ENCODE measurements at regions not wholly inside any gene's neighbourhood (a gene's known extent, or its start where the extent isn't known, plus 50 kb on each side); places are given as distances from the start of the nearest gene placed in this dataset.
A peak's percentile ranks its signal among the peaks of the same experiment; 100 is the strongest.

- H3K4me3 ChIP-seq (ENCODE audit: low read length) = no peak overlapping the region
- H3K36me3 ChIP-seq (ENCODE audit: control insufficient read depth, insufficient read depth, low read length) = no peaks in the 10 kb centered on the region
- no peaks in the 10 kb centered on the region for H3K9me3 ChIP-seq (replicated peaks; ENCODE audit: control insufficient read depth, low read depth, low read length)
- no peak overlapping the region for H3K27ac ChIP-seq (ENCODE audit: low read length)
- WGBS (ENCODE audit: insufficient coverage) = no CpG with 5 or more reads among the region's 2 CpGs
- H3K27me3 ChIP-seq (ENCODE audit: control insufficient read depth, insufficient read depth, low read length) = no peaks in the 10 kb centered on the region
- no peaks in the 10 kb centered on the region for H3K4me1 ChIP-seq (ENCODE audit: control insufficient read depth, insufficient read depth, low read length)
- DNase-seq = no peak
Measured at GRCh38 chr18:67586101-67586500, 69.6 kb upstream of the DSEL start.

GRCh38 chr18:67583621-67584020 lies 67.1 kb upstream of the DSEL start:
- no peaks in the 10 kb centered on the region for H3K4me1 ChIP-seq (ENCODE audit: control insufficient read depth, insufficient read depth, low read length)
- no peaks in the 10 kb centered on the region for H3K9me3 ChIP-seq (replicated peaks; ENCODE audit: control insufficient read depth, low read depth, low read length)
- WGBS (ENCODE audit: insufficient coverage) = no CpG with 5 or more reads among the region's 1 CpG
- no peak overlapping the region for H3K4me3 ChIP-seq (ENCODE audit: low read length)
- H3K27me3 ChIP-seq (ENCODE audit: control insufficient read depth, insufficient read depth, low read length) = no peaks in the 10 kb centered on the region
- no peaks in the 10 kb centered on the region for H3K36me3 ChIP-seq (ENCODE audit: control insufficient read depth, insufficient read depth, low read length)
- peak; percentile 24 for DNase-seq
- H3K27ac ChIP-seq (ENCODE audit: low read length) = no peak overlapping the region

GRCh38 chr18:67582488-67582887 lies 66.0 kb upstream of the DSEL start:
- no peak for DNase-seq
- H3K36me3 ChIP-seq (ENCODE audit: control insufficient read depth, insufficient read depth, low read length) = no peaks in the 10 kb centered on the region
- H3K9me3 ChIP-seq (replicated peaks; ENCODE audit: control insufficient read depth, low read depth, low read length) = no peaks in the 10 kb centered on the region
- no peak overlapping the region for H3K27ac ChIP-seq (ENCODE audit: low read length)
- no peaks in the 10 kb centered on the region for H3K27me3 ChIP-seq (ENCODE audit: control insufficient read depth, insufficient read depth, low read length)
- no peak overlapping the region for H3K4me3 ChIP-seq (ENCODE audit: low read length)
- no peaks in the 10 kb centered on the region for H3K4me1 ChIP-seq (ENCODE audit: control insufficient read depth, insufficient read depth, low read length)
- no CpG with 5 or more reads among the region's 3 CpGs for WGBS (ENCODE audit: insufficient coverage)

GRCh38 chr18:67581178-67581577 lies 64.7 kb upstream of the DSEL start:
- no peak for DNase-seq
- Histone ChIP-seq H3K4me1 (ENCODE audit: control insufficient read depth, insufficient read depth, low read length) (no peaks in the 10 kb centered on the region), H3K9me3 (replicated peaks; ENCODE audit: control insufficient read depth, low read depth, low read length) (no peaks in the 10 kb centered on the region), H3K4me3 (ENCODE audit: low read length) (no peak overlapping the region), H3K27ac (ENCODE audit: low read length) (no peak overlapping the region), H3K27me3 (ENCODE audit: control insufficient read depth, insufficient read depth, low read length) (no peaks in the 10 kb centered on the region), H3K36me3 (ENCODE audit: control insufficient read depth, insufficient read depth, low read length) (no peaks in the 10 kb centered on the region)
- no CpG with 5 or more reads among the region's 2 CpGs for WGBS (ENCODE audit: insufficient coverage)

- H3K27me3 ChIP-seq (ENCODE audit: control insufficient read depth, insufficient read depth, low read length) = no peaks in the 10 kb centered on the region
- no peaks in the 10 kb centered on the region for H3K36me3 ChIP-seq (ENCODE audit: control insufficient read depth, insufficient read depth, low read length)
- DNase-seq = peak; percentile 68
- no peaks in the 10 kb centered on the region for H3K9me3 ChIP-seq (replicated peaks; ENCODE audit: control insufficient read depth, low read depth, low read length)
- no peak overlapping the region for H3K4me3 ChIP-seq (ENCODE audit: low read length)
- H3K27ac ChIP-seq (ENCODE audit: low read length) = no peak overlapping the region
- no peaks in the 10 kb centered on the region for H3K4me1 ChIP-seq (ENCODE audit: control insufficient read depth, insufficient read depth, low read length)
Measured at GRCh38 chr18:67577386-67577785, 60.9 kb upstream of the DSEL start.

- DNase-seq = no peak
- H3K9me3 ChIP-seq (replicated peaks; ENCODE audit: control insufficient read depth, low read depth, low read length) = no peaks in the 10 kb centered on the region
- H3K27me3 ChIP-seq (ENCODE audit: control insufficient read depth, insufficient read depth, low read length) = no peaks in the 10 kb centered on the region
- H3K27ac ChIP-seq (ENCODE audit: low read length) = no peak overlapping the region
- no peaks in the 10 kb centered on the region for H3K4me1 ChIP-seq (ENCODE audit: control insufficient read depth, insufficient read depth, low read length)
- WGBS (ENCODE audit: insufficient coverage) = 100% methylated on average over 1 of the region's 3 CpGs
- H3K36me3 ChIP-seq (ENCODE audit: control insufficient read depth, insufficient read depth, low read length) = no peaks in the 10 kb centered on the region
- no peak overlapping the region for H3K4me3 ChIP-seq (ENCODE audit: low read length)
Measured at GRCh38 chr18:67574749-67575148, 58.2 kb upstream of the DSEL start.

GRCh38 chr18:67568166-67568565 lies 51.6 kb upstream of the DSEL start:
- Histone ChIP-seq H3K36me3 (ENCODE audit: control insufficient read depth, insufficient read depth, low read length) (no peaks in the 10 kb centered on the region), H3K9me3 (replicated peaks; ENCODE audit: control insufficient read depth, low read depth, low read length) (no peaks in the 10 kb centered on the region), H3K27me3 (ENCODE audit: control insufficient read depth, insufficient read depth, low read length) (no peaks in the 10 kb centered on the region), H3K27ac (ENCODE audit: low read length) (no peak overlapping the region), H3K4me3 (ENCODE audit: low read length) (no peak overlapping the region), H3K4me1 (ENCODE audit: control insufficient read depth, insufficient read depth, low read length) (no peaks in the 10 kb centered on the region)
- 61% methylated on average over 2 of the region's 2 CpGs for whole genome bisulfite sequencing (ENCODE audit: insufficient coverage)
- DNase-seq = no peak

All from muscle of leg (tissue), 3 donors.